ENCODE measurements at regions not wholly inside any gene's neighbourhood (a gene's known extent, or its start where the extent isn't known, plus 50 kb on each side); places are given as distances from the start of the nearest gene placed in this dataset.

DNA sequence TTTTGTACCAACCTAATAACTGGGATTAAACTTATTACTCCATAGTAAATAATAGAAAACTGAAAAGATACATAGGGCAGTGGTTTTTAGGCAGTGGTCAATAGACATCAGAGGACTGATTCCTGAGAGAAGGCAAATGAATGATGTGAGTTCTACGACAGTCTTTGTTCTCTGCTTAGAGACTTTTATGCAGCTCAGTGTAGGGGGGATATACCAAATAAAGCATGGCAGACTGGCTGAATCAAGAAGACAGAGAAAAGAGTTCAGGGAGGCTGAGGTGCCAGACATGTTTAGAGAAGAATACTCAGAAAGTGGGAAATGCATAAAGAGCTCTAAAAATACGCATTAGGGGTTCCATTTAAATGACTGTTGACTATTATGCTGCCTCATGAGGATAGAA, 320.8 kb upstream of the FAR2 start:
- DNase-seq: no peak

DNA sequence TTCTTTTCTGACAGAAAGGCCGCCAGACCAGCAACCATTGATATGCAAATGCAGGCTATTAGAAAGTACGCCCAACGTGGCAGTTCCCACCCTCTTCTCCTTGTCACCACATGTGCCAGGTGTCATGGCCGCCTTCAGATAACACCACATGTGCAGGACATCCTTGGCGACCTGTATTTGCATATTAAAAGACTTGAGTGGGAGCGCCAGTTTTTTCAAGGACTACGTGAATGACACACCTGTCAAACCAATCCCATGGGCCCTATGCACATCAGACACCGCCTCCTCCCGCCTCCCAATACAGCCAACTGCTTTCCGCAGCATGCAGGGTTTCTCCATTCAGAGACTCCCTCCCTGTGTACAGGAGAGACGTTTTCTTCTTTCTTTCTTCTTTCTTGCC, 318.6 kb upstream of the FAR2 start:
- DNase-seq: no peak

DNA sequence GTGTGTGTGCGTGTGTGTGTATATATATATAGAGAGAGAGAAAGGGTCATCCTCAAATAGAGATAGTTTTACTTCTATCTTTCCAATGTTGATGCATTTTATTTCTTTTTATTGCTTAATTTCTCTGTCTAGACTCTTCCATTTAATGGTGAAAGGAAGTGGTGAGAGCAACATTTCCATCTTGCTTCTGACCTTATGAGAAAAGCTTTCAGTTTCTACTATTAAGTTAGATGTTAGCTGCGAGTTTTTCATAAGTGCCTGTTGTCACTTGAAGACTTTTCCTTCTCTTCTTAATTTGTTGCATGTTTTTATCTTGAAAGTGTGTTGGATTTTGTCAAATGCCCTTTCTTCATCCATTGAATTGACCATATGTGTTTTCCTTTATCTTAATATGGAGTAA, 304.4 kb upstream of the FAR2 start:
- no peak for DNase-seq

DNA sequence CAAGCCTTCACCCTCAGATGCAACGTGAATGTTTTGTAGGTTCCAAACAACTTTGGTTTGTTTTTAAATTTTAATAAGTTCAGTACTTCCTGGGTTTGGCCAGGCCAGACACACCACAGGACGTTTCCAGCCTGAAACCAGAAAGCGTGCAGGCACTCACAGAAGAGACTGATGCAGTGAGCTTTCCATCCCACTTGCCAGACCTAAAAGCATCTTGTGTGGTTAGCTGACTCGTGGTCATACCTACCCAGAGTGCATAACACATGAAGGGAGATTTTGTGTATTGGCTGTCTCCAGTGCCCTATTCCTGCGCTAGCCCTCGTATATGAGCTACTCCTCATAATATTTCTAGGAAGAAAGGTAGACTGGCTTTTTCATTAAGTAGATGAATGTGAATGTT, 297.3 kb upstream of the FAR2 start:
- DNase-seq: no peak

DNA sequence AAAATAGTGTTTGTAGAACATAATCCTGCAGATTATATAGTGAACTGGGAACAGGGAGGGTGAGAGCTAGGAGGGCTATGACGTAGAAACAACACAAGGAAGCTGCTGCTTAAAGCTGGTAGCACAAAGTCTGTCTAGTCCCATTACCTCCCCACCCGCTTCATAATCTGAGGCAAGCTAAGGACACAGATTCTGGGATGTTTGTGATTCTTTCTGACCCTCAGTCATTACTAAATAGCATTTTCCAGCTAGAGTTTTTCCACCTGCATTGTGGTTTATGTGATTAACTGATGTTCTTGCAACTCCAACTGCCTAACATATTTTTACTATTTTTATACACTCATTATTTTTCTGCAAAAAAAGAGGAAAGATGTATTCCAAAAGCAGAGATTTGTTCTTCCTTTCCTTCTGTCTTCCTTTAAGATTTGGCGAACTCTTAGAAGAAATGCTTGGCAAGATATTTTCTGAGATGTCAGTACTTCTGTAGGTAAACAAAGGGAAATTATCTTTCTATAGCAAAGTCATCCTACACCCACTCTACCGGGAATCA, 293.2 kb upstream of the FAR2 start:
- no peak for DNase-seq

DNA sequence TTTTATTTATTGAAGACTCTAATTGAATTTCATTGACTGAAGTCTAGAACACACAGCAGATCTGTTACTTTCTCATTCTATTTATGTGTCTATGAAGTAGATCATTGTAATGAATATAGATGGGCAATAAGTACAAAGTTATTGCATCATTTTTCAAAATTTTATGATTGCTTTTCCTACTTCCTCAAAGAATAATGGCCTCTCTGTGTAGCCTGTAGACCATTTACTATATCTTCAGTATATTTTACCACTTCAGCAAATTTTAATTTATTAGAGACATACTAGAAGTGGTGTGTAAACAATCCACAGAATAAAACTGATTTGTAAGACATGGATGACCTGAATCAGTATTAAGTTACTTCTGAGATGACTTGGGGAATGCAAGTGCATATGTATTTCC, 291.7 kb upstream of the FAR2 start:
- no peak for DNase-seq

DNA sequence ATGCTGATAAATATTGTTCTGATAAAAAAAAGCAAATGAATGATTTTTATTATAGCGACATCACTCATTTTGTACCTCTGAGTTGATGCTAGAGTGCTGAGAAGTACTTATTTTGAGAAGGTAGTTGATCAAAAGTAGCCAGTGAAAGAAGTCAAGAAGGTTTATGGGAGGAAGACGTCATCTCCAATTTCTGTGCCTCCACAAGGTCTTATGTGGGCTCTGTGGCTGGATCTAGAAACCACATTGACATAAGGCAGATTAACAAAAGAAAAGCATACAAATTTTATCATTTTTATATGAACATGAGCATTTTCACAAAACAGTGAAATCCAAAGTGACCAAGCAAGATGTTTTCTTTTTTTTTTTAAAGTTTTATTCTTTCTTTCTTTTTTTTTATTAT, 289.5 kb upstream of the FAR2 start:
- no peak for DNase-seq

DNA sequence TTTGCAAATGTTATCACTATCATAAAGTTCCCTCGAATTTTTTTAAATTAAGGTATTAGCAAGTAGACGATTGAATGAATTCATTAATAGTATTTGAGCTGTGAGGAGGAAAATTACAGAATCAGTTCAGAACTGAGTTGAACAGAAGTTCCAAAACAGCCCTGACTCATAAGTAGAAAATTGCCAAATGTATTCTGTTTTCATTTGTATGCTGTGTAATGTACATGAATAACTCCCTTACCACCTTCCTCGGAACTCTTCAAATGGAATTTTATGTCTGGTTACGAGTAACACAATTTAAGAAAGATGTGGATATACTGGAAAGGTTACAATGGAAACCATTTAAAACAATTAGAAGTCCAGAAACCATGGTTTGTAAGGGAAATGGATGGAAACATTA, 283.3 kb upstream of the FAR2 start:
- no peak for DNase-seq

DNA sequence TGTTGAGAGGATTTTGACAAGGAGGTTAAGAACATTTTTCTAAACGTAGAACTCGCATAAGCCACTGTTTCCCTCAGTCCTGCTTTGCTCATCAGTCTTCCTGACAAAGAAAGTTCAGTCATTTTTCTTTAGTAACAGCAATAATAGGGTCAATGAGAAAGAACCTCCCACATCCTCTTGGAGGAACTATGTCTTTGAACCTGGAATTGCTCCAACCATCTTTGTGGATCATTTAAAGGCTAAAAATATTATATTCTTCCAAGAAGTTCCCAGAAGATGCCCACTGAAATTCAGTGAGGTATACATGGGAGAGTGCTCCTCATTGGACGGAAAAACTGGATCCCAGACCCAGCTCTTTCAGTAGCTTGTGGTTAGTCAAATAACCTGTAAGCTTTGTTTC, 282.8 kb upstream of the FAR2 start:
- no peak for DNase-seq

DNA sequence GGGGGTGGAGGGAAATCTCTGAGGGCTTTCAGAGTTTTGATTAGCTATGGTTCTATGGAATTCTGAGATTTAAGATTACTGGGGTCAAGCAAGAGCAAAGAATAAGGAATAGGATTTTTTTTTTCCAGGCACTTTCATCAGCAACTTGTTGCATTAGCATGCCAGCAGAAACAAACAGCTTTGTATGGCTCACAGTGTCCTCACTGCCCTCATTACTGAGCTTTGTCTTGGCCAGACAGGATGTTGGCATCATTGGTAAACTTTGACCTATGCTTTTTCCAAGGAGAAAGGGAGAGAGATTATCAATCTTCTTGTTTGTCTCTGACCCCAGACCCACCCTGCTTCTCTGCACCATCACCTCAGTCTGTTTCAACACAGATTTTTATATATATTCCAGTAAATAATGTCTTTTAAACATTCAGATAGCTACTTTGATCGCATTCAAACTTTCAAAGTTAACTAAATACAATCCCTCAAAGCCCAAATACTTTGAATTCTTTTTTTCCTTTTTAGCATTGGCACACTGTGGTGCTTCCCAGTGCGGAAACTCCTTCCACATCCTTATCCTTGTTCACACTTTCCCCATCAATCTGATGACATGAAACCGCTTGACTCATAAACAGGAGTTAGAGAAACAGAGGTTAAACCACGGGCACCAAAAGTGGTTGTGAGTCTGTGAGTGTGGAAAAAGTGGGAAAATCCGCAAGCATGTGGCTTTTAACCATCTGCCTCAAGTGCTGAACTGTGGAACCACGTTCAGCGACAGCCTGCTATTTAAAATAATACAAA, 282.2 kb upstream of the FAR2 start:
- no peak for DNase-seq

DNA sequence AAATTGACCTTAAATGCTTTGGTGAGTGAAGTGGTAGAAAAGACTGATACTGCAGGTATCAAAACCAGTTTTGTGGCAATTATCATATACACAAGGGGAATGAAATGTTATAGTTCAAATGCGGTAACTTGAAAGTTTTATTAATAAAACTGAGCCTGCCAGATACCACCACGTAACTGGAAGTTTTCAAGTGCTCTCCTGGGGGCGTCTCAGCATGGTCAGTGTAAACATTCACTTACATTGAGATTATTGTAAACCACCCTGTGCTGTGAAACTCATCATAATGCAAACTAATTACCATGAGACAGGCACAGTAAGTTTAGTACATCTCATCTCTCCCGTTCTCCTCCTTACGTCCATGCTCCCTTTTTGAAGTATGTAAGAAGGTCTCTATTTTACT, 280.7 kb upstream of the FAR2 start:
- no peak for DNase-seq

DNA sequence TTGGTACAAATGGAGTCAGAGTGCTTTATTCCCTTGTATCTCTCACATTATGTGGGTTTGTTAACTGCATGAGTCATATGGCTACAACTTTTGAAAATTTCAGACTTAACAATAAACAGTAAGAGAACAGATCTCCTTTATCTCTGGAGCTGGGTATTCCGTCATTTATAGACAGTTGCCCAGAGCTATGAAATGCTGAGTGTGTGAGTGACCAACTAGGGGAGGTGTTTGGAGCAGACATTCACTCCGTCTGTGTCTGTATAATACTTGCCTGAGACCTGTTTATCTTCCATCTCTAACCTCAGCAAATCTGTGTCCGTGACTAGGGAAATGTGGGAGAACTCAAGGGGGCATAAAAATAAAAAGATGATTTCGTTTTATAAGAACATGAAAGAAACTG, 279.9 kb upstream of the FAR2 start:
- DNase-seq: no peak

DNA sequence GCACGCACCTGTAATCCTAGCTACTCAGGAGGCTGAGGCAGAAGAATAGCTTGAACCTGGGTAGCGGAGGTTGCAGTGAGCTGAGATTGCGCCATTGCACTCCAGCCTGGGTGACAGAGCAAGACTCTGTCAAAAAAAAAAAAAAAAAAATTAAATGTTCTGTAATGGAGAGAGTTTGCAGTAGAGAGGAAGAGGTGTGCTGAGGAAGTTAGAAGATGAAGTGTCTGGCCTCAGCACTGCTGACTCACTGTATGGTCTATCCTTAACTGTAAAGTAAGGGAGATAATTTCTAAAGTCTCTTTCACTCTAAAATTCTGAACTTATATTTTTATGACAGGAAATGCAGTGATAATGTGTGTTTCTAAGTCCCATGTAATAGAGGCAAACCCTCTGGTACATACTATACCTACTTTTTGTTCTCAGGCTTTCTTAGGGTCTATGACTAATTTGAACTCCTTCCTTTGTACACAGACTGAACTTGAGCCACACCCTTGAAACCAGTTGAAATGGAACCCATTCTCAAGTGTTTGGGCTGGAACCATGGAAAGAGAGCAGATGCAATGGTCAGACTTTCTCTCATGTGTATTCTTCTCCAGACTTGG, 278.1 kb upstream of the FAR2 start:
- DNase-seq: no peak

DNA sequence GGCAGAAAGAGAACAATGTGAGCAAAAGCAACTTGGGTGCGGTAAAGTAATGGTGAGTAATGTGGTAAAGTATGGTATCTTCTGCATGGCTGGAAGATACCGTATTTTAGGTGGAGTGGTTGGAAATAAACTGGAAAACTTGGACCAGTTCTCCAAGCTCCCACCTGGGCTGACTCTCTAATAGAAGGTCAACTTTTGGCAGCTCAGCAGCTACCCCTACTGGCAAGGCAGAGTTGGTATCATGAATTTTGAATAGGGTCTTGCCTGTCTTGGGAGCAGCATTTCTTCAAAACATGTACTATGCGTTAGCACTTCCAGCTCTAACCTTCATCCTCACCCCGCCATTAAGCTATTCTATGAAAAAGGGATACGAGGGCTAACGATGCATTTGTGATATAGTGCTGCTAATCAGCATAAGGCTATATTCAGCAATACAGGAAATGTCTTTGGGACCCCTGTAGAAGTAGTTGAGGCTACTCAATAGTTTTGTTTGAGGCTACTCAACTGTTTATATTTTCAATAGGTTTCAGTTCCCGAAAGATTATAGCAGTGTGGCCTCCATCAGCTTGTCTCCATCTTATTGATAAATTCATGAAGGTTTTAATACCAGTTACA, 276.3 kb upstream of the FAR2 start:
- peak; percentile 19 for DNase-seq

DNA sequence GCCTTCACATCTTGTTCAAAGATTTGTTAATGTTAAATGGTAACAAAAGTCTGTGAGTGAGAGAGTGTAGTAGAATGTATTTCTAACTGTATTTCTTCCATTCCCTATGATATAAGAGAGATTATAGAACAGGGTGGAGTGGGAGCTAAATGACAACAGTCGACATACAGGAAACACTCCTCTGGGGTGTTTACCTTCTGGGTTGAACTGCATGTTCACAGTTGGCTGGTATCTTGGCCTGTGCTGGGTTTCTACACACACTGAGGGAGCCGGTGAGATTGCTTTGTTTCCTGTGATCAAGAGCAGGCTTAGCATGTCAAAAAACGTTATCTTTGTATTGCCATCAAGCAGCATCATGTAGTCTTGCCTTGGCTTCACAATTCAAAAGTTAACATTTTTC, 274.3 kb upstream of the FAR2 start:
- no peak for DNase-seq

DNA sequence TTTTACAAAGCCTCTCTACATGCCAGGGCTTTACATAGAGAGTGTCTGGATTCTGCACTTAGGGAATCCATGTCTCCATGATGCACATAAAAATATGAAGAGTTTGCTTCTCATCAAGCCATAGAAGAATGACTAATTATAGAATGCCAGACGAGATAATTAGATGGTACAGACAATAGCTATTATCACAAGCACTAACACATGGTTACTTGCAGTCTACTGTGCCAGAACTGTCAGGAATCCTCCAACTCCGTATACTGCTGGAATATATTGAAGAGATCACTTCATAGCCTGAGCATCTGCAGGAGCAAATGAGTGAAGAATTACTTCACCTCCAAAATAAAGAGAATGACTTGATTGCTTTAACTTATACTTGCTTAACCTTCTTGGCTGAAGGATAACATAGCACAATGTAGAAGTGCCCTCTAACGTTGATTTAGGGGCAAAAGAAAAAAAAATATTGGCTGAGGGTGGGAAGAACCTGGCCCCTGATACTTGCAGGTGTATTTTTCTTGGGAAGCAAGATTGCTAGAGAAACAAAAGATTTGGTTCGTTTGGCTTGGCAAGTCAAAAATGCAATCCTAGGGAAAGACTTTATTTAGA, 272.8 kb upstream of the FAR2 start:
- DNase-seq: no peak

DNA sequence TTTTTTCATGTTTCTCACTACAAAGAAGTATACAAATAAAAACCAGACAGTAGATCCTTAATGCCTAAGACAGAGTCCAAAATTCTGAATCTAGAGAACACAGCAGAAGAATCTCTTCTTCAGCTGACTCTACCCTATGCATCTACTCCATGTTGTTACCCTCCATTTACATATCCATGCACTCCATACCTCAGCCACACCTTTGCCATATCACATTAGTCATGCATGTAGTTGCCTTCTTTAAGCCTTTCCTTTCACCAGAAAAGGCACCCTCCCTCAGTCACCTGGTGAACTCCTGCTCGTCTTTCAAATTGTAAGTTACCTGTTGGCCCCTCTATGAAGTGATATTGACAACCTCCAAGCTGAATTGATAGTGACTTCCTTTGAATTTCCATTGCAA, 271.2 kb upstream of the FAR2 start:
- no peak for DNase-seq

DNA sequence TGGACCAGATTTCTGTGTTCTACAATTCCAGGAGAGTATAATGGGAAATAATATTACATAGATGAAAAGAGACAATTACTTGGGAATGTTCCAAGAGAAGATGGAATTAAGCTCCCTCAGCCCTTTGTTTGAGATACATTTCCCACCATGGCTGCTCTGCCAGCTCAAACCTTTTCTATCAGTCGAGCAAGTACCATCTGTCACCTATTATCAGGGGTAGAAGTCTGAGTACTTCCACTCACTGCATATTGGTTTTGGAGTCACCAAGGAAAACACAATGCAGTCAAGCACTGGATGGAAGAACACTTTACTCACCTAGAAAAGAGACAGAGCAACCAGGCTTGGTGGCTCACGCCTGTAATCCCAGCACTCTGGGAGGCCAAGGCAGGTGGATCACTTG, 270.4 kb upstream of the FAR2 start:
- no peak for DNase-seq

DNA sequence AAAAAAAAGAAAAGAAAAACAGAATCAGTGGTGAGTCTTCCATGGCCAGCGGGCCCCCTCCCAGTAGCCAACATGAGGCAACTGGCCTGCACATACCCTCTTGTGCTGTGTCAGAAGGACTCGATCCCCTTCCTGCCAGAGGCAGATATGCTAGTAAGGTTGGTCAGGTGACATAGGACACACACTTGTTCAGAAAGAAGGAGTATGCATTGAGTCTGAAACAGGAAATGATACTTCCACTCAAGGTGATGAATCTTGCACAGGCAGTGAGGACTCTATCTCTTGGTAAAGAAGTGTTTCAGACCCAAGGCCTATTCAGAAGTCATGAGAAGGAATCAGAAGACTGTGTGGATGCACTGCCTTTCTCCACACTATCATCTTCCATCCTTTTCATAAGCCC, 269.7 kb upstream of the FAR2 start:
- no peak for DNase-seq

DNA sequence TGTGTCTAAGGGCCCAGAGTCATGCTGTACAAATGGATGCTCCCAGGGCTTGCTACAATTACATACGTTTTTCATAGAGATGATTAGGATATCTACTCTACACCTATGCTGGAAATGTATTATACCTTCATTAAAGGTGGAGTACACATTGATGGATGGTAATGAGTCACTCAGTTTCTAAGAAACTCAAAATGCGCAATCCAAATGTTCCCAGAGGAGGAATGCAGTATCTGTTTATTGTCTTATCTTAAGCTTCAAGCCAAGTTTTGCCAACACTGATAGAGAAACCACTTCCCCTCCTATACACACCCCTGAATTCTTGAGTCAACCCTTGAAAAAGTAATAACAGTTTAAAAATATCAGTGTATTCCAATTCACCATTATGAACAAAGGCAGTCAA, 266.6 kb upstream of the FAR2 start:
- DNase-seq: no peak

DNA sequence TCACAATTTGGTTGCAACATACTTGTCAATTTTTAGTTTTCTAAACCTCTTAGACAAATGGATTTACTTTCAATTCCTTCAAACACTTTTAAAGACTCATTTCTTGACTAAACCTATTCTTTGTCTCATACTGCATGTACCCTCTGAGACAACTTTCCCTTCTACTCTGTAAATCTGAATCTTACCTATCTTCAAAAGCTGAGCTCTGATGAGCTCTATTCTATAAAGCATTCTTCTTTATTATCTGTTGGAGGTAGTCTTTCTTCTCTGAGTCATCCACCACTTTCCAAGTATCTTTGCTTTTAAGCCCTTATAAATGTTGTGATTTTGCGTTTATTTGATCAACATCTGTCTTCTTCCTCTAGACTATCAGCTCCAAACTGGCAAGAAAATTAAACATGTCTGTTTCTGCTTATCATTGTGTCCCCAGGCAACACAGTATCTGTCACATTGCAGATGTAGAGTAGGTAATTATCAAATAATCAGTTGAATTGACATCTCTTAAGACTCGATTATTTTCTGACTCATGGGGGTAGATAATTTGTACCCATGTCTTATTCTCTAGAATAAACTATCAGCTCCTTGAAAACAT, 265.6 kb upstream of the FAR2 start:
- DNase-seq: no peak

DNA sequence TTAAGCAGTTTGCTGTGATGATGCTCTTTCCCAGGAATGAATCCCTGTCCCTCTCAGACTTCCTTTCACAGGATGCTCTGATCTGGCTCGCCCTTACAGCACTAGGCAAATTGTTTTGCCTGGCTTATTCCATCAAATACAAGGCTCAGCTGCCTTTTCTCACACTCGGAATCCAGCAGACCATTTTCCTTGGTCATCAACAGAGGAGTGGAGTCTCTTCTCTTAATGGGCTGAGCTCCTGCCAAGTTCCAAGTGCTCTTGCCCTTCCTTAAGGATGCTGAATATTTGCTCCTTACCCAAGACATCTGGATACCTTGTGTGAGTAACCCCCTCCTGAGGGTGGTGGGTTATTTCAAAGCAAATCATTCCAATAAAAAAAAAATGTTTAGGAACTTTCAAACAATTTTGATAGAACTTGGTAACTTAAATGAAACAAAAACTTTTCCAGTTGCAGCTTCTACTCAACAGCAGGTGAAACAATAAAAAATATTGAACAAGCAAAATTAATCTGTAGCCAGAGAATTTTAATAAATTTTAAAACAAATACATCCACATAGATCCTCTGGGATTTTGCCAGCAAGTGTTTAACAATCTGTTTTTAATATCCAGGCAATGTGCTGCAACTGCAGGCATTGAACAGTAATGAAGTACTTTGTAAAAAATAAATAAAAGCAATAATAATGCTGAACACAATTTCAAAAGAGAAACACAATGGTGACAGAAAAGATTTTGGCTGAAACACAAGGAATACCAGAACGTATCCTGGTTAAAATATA, 264.0 kb upstream of the FAR2 start:
- DNase-seq: no peak

DNA sequence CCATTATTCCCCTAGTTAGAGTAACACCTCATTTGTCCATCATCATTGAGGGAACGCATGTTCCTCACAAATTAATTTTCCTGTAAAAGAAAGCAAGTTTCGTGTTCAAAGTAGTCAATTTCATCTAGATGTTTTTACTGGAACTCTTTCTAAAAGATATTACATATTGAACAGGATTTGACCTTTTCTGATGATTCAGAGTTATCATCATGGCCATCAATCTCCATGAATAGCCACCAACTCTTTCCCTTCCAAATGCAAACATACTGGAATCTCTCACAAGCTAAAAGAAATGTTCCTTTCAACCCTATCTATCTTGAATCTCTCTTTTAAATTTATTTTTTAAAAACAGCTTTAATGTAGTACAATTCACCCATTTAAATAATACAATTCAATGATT, 263.1 kb upstream of the FAR2 start:
- no peak for DNase-seq

All from stimulated activated CD4-positive, alpha-beta T cell treated with anti-CD3 and anti-CD28 coated beads, Interleukin-4, amount 100 ng/mL, for 24 hours (primary cell).